ENCODE measurements at regions not wholly inside any gene's neighbourhood (a gene's known extent, or its start where the extent isn't known, plus 50 kb on each side); places are given as distances from the start of the nearest gene placed in this dataset.

GRCh38 chr6:93604951-93605350 lies 185.6 kb upstream of the EPHA7 start:
- POLR2A ChIA-PET, result no interaction called here
- CTCF ChIA-PET, result no interaction called here
- TF ChIP-seq ARNT (IDR thresholded peaks at IDR 0.05), result no peak
- TF ChIP-seq L3MBTL2 (conservative IDR thresholded peaks at IDR 0.05), result no peak
- no peak for TF ChIP-seq BHLHE40 (IDR thresholded peaks at IDR 0.05; ENCODE audit: borderline replicate concordance)
- no peak for TF ChIP-seq SUZ12 (IDR thresholded peaks at IDR 0.05)
- no peak for TF ChIP-seq LEF1 (IDR thresholded peaks at IDR 0.05; ENCODE audit: borderline replicate concordance)
- no peak for TF ChIP-seq CTBP1 (IDR thresholded peaks at IDR 0.05; ENCODE audit: borderline replicate concordance)
- no peak for TF ChIP-seq FOXA1 (IDR thresholded peaks at IDR 0.05)
- no peak for TF ChIP-seq ZNF384 (IDR thresholded peaks at IDR 0.05)
- no peak for TF ChIP-seq NFRKB (IDR thresholded peaks at IDR 0.05)
- TF ChIP-seq FOXM1 (IDR thresholded peaks at IDR 0.05; ENCODE audit: borderline replicate concordance), result no peak
- no peak for DNase-seq (ENCODE audit: extremely low spot score)

- no peak for DNase-seq (ENCODE audit: extremely low spot score)
- POLR2A ChIA-PET, result no interaction called here
- no peak for TF ChIP-seq SUZ12 (IDR thresholded peaks at IDR 0.05)
- TF ChIP-seq L3MBTL2 (conservative IDR thresholded peaks at IDR 0.05), result no peak
- TF ChIP-seq NFRKB (IDR thresholded peaks at IDR 0.05), result no peak
- no peak for TF ChIP-seq HDGF (IDR thresholded peaks at IDR 0.05; ENCODE audit: borderline replicate concordance)
- no peak for TF ChIP-seq ARNT (IDR thresholded peaks at IDR 0.05)
- no peak for TF ChIP-seq FOXA1 (IDR thresholded peaks at IDR 0.05)
- TF ChIP-seq ELF4 (IDR thresholded peaks at IDR 0.05), result no peak
- no peak for TF ChIP-seq FOXK2 (IDR thresholded peaks at IDR 0.05)
- TF ChIP-seq ZNF384 (IDR thresholded peaks at IDR 0.05), result no peak
- TF ChIP-seq FOXM1 (IDR thresholded peaks at IDR 0.05; ENCODE audit: borderline replicate concordance), result no peak
- no peak for TF ChIP-seq SP1 (IDR thresholded peaks at IDR 0.05)
- TF ChIP-seq PKNOX1 (IDR thresholded peaks at IDR 0.05), result no peak
- TF ChIP-seq CTBP1 (IDR thresholded peaks at IDR 0.05; ENCODE audit: borderline replicate concordance), result no peak
- TF ChIP-seq BHLHE40 (IDR thresholded peaks at IDR 0.05; ENCODE audit: borderline replicate concordance), result no peak
- CTCF ChIA-PET, result no interaction called here
These were observed 173.1 kb upstream of the EPHA7 start for GRCh38 chr6:93592417-93592816.

GRCh38 chr6:93586306-93586705 lies 166.9 kb upstream of the EPHA7 start:
- no peak for TF ChIP-seq HDGF (IDR thresholded peaks at IDR 0.05; ENCODE audit: borderline replicate concordance)
- TF ChIP-seq TARDBP (IDR thresholded peaks at IDR 0.05), result no peak
- no peak for TF ChIP-seq FOXK2 (IDR thresholded peaks at IDR 0.05)
- no peak for TF ChIP-seq CTBP1 (IDR thresholded peaks at IDR 0.05; ENCODE audit: borderline replicate concordance)
- no peak for TF ChIP-seq BHLHE40 (IDR thresholded peaks at IDR 0.05; ENCODE audit: borderline replicate concordance)
- TF ChIP-seq SUZ12 (IDR thresholded peaks at IDR 0.05), result no peak
- TF ChIP-seq FOXM1 (IDR thresholded peaks at IDR 0.05; ENCODE audit: borderline replicate concordance), result no peak
- no peak for TF ChIP-seq ZNF384 (IDR thresholded peaks at IDR 0.05)
- CTCF ChIA-PET, result no interaction called here
- DNase-seq (ENCODE audit: extremely low spot score), result no peak
- POLR2A ChIA-PET, result no interaction called here

- TF ChIP-seq BHLHE40 (IDR thresholded peaks at IDR 0.05; ENCODE audit: borderline replicate concordance) (no peak), CTBP1 (IDR thresholded peaks at IDR 0.05; ENCODE audit: borderline replicate concordance) (no peak), FOXM1 (IDR thresholded peaks at IDR 0.05; ENCODE audit: borderline replicate concordance) (no peak), L3MBTL2 (conservative IDR thresholded peaks at IDR 0.05) (no peak), ZNF384 (IDR thresholded peaks at IDR 0.05) (no peak), FOXK2 (IDR thresholded peaks at IDR 0.05) (no peak), NFRKB (IDR thresholded peaks at IDR 0.05) (no peak), PKNOX1 (IDR thresholded peaks at IDR 0.05) (no peak), ELF4 (IDR thresholded peaks at IDR 0.05) (no peak), LEF1 (IDR thresholded peaks at IDR 0.05; ENCODE audit: borderline replicate concordance) (no peak), HDGF (IDR thresholded peaks at IDR 0.05; ENCODE audit: borderline replicate concordance) (no peak), SUZ12 (IDR thresholded peaks at IDR 0.05) (no peak), ARNT (IDR thresholded peaks at IDR 0.05) (no peak)
- no peak for DNase-seq (ENCODE audit: extremely low spot score)
- POLR2A ChIA-PET, result no interaction called here
- CTCF ChIA-PET, result interaction anchor here (1.0 kb wide), 1 partner anchor 161 kb away, joined by 3 read pairs; no protein-coding TSS in a partner anchor
These were observed 164.9 kb upstream of the EPHA7 start for GRCh38 chr6:93584300-93584699.

GRCh38 chr6:93581371-93581770 lies 162.0 kb upstream of the EPHA7 start:
- no peak for DNase-seq (ENCODE audit: extremely low spot score)
- TF ChIP-seq SUZ12 (IDR thresholded peaks at IDR 0.05), result no peak
- TF ChIP-seq SP1 (IDR thresholded peaks at IDR 0.05), result no peak
- no peak for TF ChIP-seq ZNF384 (IDR thresholded peaks at IDR 0.05)
- no peak for TF ChIP-seq NFRKB (IDR thresholded peaks at IDR 0.05)
- no peak for TF ChIP-seq PKNOX1 (IDR thresholded peaks at IDR 0.05)
- TF ChIP-seq FOXK2 (IDR thresholded peaks at IDR 0.05), result no peak
- no peak for TF ChIP-seq BHLHE40 (IDR thresholded peaks at IDR 0.05; ENCODE audit: borderline replicate concordance)
- no peak for TF ChIP-seq LEF1 (IDR thresholded peaks at IDR 0.05; ENCODE audit: borderline replicate concordance)
- TF ChIP-seq CTBP1 (IDR thresholded peaks at IDR 0.05; ENCODE audit: borderline replicate concordance), result no peak
- no peak for TF ChIP-seq ARNT (IDR thresholded peaks at IDR 0.05)
- TF ChIP-seq ELF4 (IDR thresholded peaks at IDR 0.05), result no peak
- no peak for TF ChIP-seq HDGF (IDR thresholded peaks at IDR 0.05; ENCODE audit: borderline replicate concordance)
- CTCF ChIA-PET, result interaction anchor here (0.7 kb wide), 1 partner anchor 655 kb away, joined by 3 read pairs; no protein-coding TSS in a partner anchor
- POLR2A ChIA-PET, result no interaction called here

- DNase-seq (ENCODE audit: extremely low spot score), result no peak
- POLR2A ChIA-PET, result no interaction called here
- TF ChIP-seq CTBP1 (IDR thresholded peaks at IDR 0.05; ENCODE audit: borderline replicate concordance), result no peak
- TF ChIP-seq FOXA1 (IDR thresholded peaks at IDR 0.05), result no peak
- no peak for TF ChIP-seq FOXK2 (IDR thresholded peaks at IDR 0.05)
- no peak for TF ChIP-seq BHLHE40 (IDR thresholded peaks at IDR 0.05; ENCODE audit: borderline replicate concordance)
- no peak for TF ChIP-seq SP1 (IDR thresholded peaks at IDR 0.05)
- TF ChIP-seq NFRKB (IDR thresholded peaks at IDR 0.05), result no peak
- no peak for TF ChIP-seq ZNF384 (IDR thresholded peaks at IDR 0.05)
- no peak for TF ChIP-seq HDGF (IDR thresholded peaks at IDR 0.05; ENCODE audit: borderline replicate concordance)
- no peak for TF ChIP-seq TARDBP (IDR thresholded peaks at IDR 0.05)
- no peak for TF ChIP-seq SUZ12 (IDR thresholded peaks at IDR 0.05)
- TF ChIP-seq PKNOX1 (IDR thresholded peaks at IDR 0.05), result no peak
- TF ChIP-seq LEF1 (IDR thresholded peaks at IDR 0.05; ENCODE audit: borderline replicate concordance), result no peak
- no peak for TF ChIP-seq L3MBTL2 (conservative IDR thresholded peaks at IDR 0.05)
- no peak for TF ChIP-seq ELF4 (IDR thresholded peaks at IDR 0.05)
- no peak for TF ChIP-seq ARNT (IDR thresholded peaks at IDR 0.05)
- no peak for TF ChIP-seq FOXM1 (IDR thresholded peaks at IDR 0.05; ENCODE audit: borderline replicate concordance)
- CTCF ChIA-PET, result no interaction called here
These were observed 161.1 kb upstream of the EPHA7 start for GRCh38 chr6:93580446-93580845.
